ENCODE measurements at regions not wholly inside any gene's neighbourhood (a gene's known extent, or its start where the extent isn't known, plus 50 kb on each side); places are given as distances from the start of the nearest gene placed in this dataset.
"Not testable (repeated sequence)": the region's sequence is repeated elsewhere in the genome, so short reads cannot be mapped to it uniquely, and the experiment has no call there.

DNA sequence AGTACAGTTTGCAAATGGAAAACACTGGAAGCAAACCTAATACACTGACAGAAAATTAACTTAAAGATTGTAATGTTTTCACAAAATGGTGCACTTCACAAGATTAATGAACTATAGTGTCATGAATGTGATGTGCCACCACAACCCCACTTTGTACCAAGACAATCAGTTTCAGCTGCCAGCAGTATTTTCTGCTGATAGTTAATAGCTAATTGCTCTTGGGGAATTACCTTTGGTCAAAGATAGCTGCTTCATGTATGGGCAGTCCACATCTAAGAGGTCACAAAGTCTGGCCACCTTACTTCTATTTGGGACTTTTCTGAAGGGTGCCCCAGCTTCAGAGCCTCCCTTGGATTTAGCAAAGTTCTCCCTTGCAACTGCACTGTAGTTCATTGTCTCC lies 254.0 kb downstream of the CALCRL start:
- no peak for DNase-seq
- Histone ChIP-seq H3K27me3 (no peaks in the 10 kb centered on the region), H3K27ac (no peak overlapping the region), H3K4me1 (no peaks in the 10 kb centered on the region), H3K36me3 (no peaks in the 10 kb centered on the region), H3K9me3 (no peaks in the 10 kb centered on the region), H3K4me3 (no peak overlapping the region)
- intact Hi-C loops (cut with DNase I) = no loop called here
- no peak for TF ChIP-seq EP300 (IDR thresholded peaks at IDR 0.05)
- TF ChIP-seq POLR2AphosphoS5 (IDR thresholded peaks at IDR 0.05) = no peak

DNA sequence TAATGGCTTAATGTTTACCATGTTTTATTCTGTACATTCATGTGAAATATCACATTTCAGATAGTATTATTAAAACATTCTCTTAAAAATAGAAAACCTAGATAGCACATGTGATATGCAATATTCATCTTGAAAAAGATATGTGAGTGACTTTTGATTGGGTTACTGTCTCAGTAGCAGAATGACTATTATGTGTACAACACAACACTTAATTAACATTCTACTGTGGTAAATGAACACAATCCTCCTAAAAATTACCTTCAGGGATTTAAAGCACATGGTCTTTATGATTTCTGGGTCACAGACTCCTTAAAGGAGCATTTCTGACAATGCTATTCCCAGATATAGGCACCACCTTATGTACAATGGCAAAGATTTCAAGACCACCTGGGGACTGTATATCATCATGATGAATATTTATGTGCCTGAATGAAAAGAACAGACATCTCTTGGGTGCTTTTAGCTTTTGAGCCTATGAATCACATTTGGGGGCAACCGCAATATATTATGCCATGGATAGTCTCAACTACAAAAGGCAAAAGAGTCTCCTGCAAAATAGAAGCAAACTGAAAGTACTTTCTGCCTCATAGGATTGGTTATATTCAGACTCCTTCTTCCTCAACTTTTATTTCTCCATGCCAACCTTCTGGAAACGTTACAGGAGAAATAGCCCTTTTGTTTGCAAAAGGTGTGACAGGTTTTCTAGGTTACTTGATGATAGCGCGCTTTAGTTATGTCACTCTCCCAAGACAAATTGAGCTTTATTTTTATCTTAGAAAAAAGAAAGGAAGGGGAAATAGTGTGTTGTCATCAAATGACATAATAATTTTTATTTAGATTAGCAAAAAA lies 259.0 kb downstream of the CALCRL start:
- no peak for TF ChIP-seq POLR2AphosphoS5 (IDR thresholded peaks at IDR 0.05)
- H3K36me3 ChIP-seq = no peaks in the 10 kb centered on the region
- no peak overlapping the region for H3K27ac ChIP-seq
- 18 to 68% methylated on average over 4 of the region's 4 CpGs for WGBS, 2 donors
- H3K27me3 ChIP-seq = no peaks in the 10 kb centered on the region
- H3K4me1 ChIP-seq = no peaks in the 10 kb centered on the region
- H3K4me3 ChIP-seq = no peak overlapping the region
- intact Hi-C loops (cut with DNase I) = no loop called here
- DNase-seq = no peak
- no peaks in the 10 kb centered on the region for H3K9me3 ChIP-seq

DNA sequence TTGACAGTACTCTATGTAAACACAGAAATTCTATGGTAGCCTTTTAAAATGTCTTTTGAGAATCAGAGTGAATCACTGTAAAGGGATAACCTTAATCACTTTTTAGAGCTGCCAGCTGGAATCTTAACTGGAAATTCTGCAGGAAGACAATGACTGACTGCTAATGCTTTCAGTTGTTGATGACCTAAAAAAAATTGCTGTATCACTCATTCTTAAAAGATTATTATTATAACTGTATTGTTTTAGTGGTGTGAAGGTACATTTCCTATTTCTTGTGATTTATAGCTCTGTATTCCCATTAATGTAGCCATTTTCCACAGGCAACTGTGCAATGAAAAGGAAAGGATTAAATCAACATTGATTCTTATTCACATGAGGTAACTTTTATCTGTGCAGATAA lies 260.5 kb downstream of the CALCRL start:
- intact Hi-C loops (cut with DNase I) = no loop called here
- Histone ChIP-seq H3K4me3 (no peak overlapping the region), H3K9me3 (no peaks in the 10 kb centered on the region), H3K4me1 (no peaks in the 10 kb centered on the region), H3K27ac (no peak overlapping the region), H3K27me3 (no peaks in the 10 kb centered on the region), H3K36me3 (no peaks in the 10 kb centered on the region)
- no peak for TF ChIP-seq EP300 (IDR thresholded peaks at IDR 0.05)
- TF ChIP-seq POLR2AphosphoS5 (IDR thresholded peaks at IDR 0.05) = no peak
- no peak for DNase-seq

DNA sequence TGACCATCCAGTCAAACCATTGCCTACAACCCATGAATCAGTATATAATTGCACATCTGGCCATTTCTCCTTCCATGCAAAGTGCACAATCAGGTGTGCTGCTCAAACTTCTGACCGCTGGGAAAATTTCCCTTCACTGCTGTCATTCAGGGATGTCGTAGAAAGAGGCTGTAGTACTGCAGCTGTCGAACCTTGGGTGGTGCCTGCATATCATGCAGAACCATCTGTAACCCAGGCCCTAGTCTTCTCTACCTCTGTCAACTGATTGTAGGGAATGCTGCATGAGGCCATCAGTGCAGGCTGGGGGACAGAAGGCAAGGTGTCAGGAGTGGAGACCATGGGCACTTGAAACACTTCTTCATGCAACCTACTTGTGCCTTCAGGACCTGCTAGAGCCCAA lies 267.5 kb downstream of the CALCRL start:
- TF ChIP-seq POLR2A (IDR thresholded peaks at IDR 0.05) = no peak
- TF ChIP-seq, protein P1, sequence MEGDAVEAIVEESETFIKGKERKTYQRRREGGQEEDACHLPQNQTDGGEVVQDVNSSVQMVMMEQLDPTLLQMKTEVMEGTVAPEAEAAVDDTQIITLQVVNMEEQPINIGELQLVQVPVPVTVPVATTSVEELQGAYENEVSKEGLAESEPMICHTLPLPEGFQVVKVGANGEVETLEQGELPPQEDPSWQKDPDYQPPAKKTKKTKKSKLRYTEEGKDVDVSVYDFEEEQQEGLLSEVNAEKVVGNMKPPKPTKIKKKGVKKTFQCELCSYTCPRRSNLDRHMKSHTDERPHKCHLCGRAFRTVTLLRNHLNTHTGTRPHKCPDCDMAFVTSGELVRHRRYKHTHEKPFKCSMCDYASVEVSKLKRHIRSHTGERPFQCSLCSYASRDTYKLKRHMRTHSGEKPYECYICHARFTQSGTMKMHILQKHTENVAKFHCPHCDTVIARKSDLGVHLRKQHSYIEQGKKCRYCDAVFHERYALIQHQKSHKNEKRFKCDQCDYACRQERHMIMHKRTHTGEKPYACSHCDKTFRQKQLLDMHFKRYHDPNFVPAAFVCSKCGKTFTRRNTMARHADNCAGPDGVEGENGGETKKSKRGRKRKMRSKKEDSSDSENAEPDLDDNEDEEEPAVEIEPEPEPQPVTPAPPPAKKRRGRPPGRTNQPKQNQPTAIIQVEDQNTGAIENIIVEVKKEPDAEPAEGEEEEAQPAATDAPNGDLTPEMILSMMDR (IDR thresholded peaks at IDR 0.05) = no peak
- TF ChIP-seq EP300 (IDR thresholded peaks at IDR 0.05) = no peak
- no peak for TF ChIP-seq POLR2AphosphoS5 (IDR thresholded peaks at IDR 0.05)
- intact Hi-C loops (cut with DNase I) = no loop called here
- 94% methylated on average over 3 of the region's 3 CpGs for WGBS, 2 donors
- no peaks in the 10 kb centered on the region for H3K9me3 ChIP-seq
- H3K4me1 ChIP-seq = no peaks in the 10 kb centered on the region
- no peak for DNase-seq
- no peaks in the 10 kb centered on the region for H3K36me3 ChIP-seq
- no peak overlapping the region for H3K27ac ChIP-seq
- no peaks in the 10 kb centered on the region for H3K27me3 ChIP-seq
- no peak overlapping the region for H3K4me3 ChIP-seq

DNA sequence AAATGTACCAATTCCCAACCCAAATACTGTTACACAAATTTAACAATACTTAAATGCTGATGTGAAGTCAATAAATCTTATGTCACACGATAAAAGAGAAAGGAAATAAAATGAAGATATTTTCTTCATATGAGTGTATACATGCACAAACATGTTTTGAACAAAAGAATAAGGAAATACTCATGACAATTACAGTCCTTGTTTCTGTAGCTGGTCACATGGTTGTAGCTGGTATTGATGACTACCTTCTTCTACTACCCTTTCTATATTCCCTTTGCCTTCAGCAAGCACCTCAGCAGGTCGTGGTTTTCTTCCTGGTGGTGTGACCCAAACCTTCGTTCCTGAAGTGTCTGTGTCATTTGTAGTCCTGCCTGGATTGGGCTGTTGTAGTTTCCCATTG lies 269.2 kb downstream of the CALCRL start:
- H3K9me3 ChIP-seq; H3K27me3 ChIP-seq; H3K27ac ChIP-seq; H3K4me1 ChIP-seq; H3K4me3 ChIP-seq; intact Hi-C loops (cut with DNase I); H3K36me3 ChIP-seq; DNase-seq: not testable (repeated sequence)
- WGBS, 2 donors = 73 to 81% methylated on average over 3 of the region's 3 CpGs

DNA sequence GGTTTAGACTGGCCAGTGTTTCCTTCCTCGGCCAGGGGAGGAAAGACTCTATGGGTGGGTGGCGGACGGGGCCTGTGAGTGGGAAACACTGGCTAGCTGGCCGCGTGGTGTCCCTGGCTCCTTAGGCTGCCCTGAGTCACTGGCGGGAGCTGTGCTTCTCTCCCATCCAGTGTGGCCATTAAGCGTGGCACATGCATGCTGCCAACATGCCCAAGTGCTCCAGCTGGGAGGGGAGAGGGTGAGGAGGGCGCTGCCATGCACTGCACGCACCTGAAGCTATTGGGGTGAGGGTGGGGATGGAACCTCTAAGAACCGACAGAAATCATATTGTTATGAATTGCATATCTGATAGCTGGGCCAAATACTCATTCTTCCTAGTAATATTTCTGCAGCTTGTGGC lies 270.8 kb downstream of the CALCRL start:
- Histone ChIP-seq H3K27ac (no peak overlapping the region), H3K36me3 (no peaks in the 10 kb centered on the region), H3K9me3 (peaks cover 0 to 1% (median 0%) of the 10 kb centered on the region in 4 donors), H3K4me3 (no peak overlapping the region), H3K4me1 (no peaks in the 10 kb centered on the region), H3K27me3 (no peaks in the 10 kb centered on the region)
- DNase-seq = no peak
- TF ChIP-seq POLR2AphosphoS5 (IDR thresholded peaks at IDR 0.05) = no peak
- TF ChIP-seq, protein P1 (IDR thresholded peaks at IDR 0.05) = no peak
- no peak for TF ChIP-seq POLR2A (IDR thresholded peaks at IDR 0.05)
- TF ChIP-seq EP300 (IDR thresholded peaks at IDR 0.05) = no peak
- WGBS, 2 donors = 94 to 95% methylated on average over 10 of the region's 10 CpGs
- intact Hi-C loops (cut with DNase I) = no loop called here

DNA sequence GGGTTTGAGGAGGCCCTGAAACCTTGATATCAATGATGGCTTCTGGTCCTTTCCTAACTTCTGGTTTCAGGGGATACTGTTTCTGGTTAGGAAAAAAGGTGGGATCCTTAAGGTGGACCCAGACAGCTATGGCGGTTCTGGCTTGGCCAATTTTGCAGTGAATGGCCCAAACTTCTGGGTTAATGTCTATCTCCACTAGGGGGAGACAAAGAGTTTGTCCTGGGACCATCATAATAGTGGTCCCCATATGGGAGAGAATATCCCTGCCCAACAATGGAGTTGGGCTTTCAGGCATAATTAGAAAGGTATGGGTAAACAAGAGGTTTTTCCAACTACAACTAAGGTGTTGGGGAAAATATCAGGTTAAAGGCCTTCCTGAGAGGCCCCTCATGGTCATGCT lies 273.5 kb downstream of the CALCRL start:
- H3K4me1 ChIP-seq = no peaks in the 10 kb centered on the region
- WGBS, 2 donors = 94 to 97% methylated on average over 1 of the region's 1 CpG
- no peak overlapping the region for H3K4me3 ChIP-seq
- no peaks in the 10 kb centered on the region for H3K36me3 ChIP-seq
- H3K27ac ChIP-seq = no peak overlapping the region
- DNase-seq = no peak
- H3K27me3 ChIP-seq = no peaks in the 10 kb centered on the region
- TF ChIP-seq POLR2A (IDR thresholded peaks at IDR 0.05) (no peak), EP300 (IDR thresholded peaks at IDR 0.05) (no peak), POLR2AphosphoS5 (IDR thresholded peaks at IDR 0.05) (no peak)
- TF ChIP-seq, protein P1 (IDR thresholded peaks at IDR 0.05) = no peak
- H3K9me3 ChIP-seq = peaks cover 0 to 4% (median under 1%) of the 10 kb centered on the region in 4 donors
- intact Hi-C loops (cut with DNase I) = no loop called here

Data from sigmoid colon (tissue), 6 donors.